DOHH2 (cell line): ENCODE measurements at regions not wholly inside any gene's neighbourhood (a gene's known extent, or its start where the extent isn't known, plus 50 kb on each side); places are given as distances from the start of the nearest gene placed in this dataset.

Experiments used
- CTCF ChIP-seq: fragments of 200-600 bp; sonication (generic); IDR thresholded peaks from one replicate; pipeline ENCODE4 v1.5.1; 2014; ENCODE audit warnings: antibody characterized with exemption, mild to moderate bottlenecking, low read depth, low read length; ENCODE audit not compliant: poor library complexity, severe bottlenecking
- EZH2phosphoT487 ChIP-seq: fragments of 200-600 bp; sonication (generic); IDR thresholded peaks from 2 replicates; pipeline ENCODE4 v1.6.1; 2017; ENCODE audit warnings: borderline replicate concordance, mild to moderate bottlenecking, antibody characterized with exemption, low read length, moderate library complexity, mixed read lengths

- TF ChIP-seq CTCF (no peak), EZH2phosphoT487 (no peak)
These were observed 78.8 kb downstream of the MRPL39 start for GRCh38 chr21:25528515-25528914.
